HG03103 (cell line): ENCODE measurements at regions not wholly inside any gene's neighbourhood (a gene's known extent, or its start where the extent isn't known, plus 50 kb on each side); places are given as distances from the start of the nearest gene placed in this dataset.

ENCODE experiments used
- ATAC-seq: cut with Tn5 transposase; IDR thresholded peaks from one replicate; pipeline ENCODE4 v1.9.1; 2021; ENCODE audit warnings: low read depth; ENCODE audit not compliant: unreplicated experiment

DNA sequence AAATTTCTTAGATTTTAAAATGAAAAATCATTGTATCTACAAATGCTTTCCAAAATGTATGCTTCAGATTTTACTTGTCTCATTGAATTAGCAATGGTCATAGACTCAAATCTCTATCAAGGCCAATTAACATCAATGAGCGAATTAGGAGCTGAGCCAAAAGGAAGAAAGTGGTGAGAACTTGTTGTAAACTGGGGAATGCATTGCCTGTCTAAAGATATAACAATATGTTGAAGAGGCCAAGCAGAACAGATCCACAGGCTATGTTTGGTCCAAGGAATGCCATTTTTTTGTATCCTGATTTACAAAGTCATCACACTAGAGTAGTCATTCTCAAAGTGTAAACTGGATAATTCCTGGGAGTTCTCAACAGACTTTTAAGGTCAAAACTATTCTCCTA is 370.7 kb downstream of the GJA1 start:
- ATAC-seq: no peak

DNA sequence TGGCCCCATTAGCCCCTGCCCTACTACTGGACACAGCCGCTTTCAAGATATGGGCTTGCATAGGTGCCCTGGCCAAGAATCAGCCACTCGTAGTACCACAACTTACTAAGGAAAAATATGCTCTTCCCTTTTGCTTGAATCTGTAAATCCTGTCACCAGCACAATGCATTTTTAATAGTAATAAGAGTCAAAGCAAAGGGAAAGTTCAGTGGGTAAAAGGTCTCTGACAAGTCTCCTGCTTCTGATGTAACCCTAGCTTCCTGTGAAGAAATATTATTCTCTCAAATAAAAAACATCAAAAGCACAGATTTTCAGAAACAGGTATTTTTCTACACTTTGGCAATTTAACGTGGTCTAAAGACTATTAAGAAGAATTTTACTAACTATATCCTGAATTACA is 373.8 kb downstream of the GJA1 start:
- no peak for ATAC-seq

DNA sequence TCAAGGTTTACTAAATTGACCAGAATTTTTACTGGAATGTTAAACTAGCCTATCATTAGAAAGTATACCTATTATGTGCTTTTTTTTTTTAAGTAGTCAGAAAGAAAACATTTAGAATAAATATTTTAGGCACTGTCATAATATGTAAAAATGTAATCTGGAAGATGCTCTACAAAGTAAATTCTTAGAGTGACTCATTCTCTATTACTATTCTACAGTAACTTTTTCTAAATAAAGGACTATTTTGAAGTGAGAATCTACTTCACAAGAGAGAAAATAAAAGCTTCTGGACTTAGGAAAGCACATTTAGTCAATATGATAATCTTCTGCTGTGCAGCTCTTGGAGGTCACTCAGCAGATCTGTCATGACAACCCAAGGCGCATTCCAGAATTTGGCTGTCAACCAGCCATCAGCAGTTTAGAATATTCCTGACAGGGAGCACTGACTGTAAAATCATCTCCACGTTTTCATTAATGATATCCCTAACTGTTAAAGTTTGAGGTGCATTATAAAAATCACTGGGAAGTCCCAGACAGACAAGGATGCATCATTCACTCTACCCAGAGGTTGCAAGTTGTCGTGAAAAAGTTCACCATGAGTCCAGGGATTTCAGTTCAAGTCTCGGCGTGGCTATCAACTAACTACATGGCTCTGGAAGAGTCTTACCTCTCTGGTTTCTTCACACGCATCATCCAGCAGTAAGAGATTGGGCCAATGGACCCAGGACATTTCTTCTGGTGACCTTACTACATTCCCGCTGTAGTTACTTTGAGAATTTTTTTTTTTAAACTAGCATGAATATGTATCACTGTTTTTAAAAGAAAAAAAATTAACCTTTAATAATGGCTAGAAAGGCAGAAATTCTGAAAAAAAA is 374.9 kb downstream of the GJA1 start:
- ATAC-seq: no peak

DNA sequence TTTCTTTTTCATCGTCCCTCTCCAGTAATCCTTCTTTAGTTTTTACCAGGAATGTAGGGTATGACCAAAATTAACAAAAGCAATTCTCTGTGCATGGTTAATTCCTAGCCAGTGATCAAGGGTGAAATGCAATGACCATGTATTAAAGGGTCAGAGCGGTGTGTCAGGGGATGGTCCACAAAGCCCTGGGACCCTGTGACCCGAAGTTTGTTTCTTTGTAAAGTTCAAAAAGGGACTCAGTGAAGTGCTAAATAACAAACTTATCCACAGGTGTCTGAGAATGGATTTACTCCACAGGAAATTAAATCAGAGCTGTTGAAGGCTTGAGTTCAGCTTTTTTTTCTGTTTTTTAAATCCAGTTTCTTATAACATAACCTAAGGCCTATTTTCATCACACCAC is 375.7 kb downstream of the GJA1 start:
- ATAC-seq: no peak

DNA sequence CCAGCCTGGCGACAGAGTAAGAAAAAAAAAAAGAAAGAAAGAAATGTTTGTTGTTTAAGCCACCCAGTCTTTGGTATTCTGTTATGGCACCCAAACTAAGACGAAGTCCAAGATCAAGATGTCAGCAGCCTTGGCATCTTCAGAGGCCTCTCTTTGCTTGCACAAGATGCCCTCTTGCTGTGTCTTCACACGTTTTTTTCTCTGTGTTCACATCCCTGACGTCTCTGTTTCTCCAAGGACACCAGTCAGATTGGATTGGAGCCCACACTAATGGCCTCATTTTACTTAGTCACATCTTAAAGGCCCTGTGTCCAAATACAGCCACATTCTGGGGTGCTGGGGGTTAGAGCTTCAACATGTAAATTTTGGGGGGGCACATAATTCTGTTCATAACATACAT is 380.9 kb downstream of the GJA1 start:
- ATAC-seq: no peak

DNA sequence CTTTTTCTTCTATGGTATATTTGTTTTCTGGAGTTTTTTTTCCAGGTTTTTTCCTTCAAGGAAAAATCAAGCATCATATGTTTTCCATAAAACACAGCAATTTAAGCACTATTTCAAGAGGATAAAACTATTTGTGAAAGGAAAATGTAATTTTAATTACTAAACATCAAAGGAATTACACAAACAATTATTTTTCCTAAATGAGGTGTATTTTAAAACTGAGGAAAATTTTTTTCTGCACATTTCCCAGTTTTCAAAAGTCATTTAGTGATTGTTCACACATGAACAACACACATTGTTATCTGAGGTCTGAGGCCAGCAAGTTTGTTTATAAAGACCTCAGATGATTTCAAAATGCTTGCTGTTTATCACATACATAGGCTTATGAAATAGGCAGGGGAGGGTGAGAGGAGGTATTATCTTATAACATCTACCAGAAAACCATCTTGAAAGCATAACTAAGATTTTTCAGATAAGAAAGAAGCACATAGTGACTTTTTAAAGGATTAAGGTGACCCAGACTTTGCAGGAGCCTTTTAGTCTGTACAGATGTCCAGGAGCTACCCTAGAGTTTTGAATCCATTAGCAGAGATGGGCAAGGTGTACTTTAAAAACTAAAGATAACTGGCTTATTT is 381.6 kb downstream of the GJA1 start:
- no peak for ATAC-seq

DNA sequence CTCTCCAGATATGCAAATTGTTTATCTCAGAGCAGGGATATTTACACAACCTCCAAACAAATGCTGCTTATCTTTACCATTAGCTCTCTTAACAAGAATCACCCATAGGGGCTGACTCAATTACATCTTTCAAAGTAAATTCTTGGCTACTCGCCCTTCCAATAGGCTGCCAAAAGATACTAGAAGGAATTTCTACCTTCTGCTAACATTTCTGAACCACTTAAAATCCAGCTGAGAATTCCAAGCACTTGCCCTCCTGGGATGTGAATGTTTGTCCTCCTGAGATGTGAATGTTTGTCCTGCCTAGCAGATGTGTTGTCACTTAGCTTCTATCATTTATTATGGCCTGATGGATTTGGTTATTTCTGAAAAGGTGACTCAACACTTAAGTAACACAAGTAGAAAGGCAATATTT is 388.0 kb downstream of the GJA1 start:
- ATAC-seq: no peak

DNA sequence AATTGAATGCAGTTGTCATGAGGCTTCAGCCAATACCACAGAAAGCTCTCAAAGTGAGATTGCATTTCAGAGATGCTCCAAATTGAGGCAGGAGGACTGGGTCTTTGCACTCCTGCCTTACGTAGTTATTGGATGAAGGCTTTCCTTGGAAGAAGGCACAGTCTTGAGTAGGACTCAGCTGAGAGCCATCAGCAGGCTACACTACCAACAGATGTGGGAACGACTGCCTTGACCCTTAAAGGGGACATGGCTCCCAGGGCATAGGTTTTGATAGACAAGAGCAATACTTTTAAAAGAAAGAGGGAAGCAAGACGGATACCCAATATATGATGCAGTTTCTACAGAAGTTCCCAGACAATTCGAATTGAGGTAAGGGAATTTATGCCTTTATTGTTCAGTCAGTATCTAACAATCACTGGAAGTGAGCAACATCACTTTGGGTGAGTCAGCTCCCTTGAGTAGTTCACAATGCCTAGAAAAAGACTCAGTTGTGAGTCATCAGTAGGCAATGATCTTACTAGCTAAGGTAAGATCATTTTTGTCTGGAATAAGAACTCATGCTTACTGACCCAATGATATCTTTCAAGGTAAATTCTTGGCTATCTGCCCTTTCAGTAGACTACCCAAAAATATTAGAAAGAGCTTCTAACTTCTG is 390.8 kb downstream of the GJA1 start:
- no peak for ATAC-seq

DNA sequence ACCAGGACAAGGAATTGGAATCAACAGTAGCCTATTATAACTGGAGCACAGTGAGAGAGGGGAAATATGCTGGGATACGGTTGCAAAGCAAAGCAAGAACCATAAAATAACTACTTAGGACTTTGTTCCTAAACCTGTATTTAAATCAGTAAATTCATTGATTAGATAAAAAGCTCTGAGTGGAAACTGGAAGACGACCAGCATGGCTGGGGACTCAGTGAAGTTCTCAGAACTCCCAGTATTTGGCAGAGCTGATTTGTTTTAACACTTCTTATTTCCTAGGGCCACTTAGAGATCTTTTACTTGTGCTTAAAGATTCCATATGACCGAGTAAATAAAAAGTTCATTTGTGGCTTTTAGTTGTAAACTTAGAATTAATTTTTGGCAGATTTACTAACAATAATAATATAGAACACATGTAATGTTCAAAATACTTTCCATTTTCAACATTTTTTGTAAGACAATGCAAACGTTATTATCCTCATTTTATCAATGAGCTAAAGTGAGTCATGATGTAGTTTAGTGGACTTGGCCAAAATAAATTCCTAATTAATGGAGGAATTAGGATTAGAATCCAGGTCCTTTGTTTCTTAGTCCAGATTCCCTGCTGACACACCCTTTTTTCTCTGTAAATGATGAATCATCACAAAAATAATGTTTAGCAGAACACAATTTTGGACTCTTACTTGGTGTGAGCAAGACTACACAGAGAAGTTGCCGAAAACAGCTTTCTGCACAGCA is 392.9 kb downstream of the GJA1 start:
- no peak for ATAC-seq

DNA sequence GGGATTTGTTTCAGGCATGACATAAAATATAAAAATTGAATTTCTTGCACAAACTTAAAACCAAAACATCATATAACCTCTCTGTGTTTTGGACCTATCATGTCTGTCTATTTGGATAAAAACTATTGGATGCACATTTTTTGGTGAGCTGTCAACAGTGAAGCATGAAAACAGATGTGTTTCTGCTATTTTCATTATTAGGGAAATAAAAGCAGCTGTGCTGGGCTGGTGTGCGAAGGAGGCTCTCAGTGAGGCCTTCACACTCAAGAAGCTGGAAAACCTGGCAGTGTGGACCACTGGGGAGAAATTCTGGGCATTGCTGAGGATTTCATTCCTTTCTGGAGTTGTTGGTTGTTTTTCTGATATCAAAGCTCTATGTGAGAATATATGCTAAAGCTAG is 395.3 kb downstream of the GJA1 start:
- ATAC-seq: no peak

DNA sequence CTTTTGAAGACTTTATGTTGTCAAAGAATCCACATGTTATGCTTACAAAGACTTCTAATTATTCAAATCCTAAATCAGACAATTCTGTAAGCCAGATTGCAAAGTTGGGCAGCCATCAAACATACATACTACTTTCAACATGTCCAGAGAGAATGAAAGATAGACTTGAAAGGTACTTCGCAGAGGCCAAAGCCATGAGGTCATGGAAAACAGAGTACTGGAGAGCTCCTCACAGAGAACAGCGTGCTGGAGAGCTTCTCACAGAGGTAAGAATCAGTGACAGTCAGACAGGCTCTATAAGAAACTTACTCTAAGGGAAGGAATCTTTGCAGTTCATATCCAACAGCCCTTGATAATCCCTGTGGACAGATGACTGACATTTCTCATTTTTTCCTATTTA is 400.2 kb downstream of the GJA1 start:
- ATAC-seq: no peak

DNA sequence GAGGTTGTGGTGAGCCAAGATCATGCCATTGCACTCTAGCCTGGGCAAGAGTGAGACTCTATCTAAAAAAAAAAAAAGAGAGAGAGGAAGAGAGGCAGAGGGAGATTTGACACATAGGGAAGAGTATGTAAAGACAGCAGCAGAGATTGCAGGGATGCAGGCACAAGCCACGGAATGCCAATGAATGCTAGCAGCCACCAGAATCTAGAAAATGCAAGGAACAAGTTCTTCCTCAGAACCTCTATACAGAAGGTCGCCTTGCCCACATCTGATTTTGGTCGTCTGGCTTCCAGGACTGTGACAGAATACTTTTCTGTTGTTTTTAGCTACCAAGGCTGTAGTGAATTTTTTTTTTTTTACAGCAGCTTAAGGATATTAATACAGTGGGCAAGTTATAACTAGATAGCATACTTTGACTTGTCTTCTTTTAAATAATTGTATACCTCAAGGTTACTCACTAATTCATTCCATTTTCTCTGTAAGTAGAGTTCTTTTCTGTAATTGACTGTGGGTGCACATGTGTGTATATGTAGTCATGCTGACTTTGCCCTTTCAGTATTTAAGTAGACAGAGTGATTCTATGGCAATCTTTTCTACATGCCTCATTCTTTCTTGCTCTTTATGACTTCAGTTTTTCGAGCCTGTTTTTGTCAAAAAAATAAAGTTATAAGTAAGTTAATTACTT is 402.2 kb downstream of the GJA1 start:
- ATAC-seq: no peak

DNA sequence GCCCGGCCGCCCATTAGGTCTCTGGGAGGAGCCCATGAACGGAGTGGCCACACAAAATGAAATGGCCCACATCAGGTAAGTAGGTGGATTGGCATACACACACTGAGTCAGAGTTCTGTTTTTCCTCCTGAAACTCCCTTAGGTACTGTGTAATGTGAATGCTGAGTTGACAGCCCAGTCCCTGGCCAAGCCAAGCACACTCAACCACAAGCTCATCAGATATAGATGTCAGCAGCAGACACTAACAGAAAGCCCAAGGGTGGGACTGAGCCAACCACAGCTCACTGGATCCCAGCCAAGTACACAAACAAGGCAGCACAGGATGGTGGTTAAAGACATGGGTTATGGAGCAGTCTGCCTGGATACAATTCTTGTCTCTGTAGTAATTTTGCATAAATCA is 403.4 kb downstream of the GJA1 start:
- ATAC-seq: no peak

DNA sequence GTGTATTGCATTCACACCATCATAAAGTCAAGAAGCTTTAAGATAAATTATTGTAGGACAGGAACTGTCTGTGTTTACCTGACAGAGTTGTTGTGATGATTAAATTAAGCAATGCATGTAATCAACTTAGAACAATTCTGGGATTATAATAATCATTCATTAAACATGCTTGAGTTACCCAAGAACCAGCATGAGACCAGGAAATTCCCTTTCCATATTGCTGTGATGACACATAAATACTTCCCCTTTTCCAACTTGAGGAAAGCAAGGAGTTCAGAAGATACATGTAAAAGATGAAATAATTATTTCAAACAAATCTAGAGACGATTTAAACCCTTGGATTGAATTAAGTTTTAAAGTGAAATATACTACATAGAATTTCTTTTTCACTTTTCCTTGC is 404.4 kb downstream of the GJA1 start:
- ATAC-seq: no peak

DNA sequence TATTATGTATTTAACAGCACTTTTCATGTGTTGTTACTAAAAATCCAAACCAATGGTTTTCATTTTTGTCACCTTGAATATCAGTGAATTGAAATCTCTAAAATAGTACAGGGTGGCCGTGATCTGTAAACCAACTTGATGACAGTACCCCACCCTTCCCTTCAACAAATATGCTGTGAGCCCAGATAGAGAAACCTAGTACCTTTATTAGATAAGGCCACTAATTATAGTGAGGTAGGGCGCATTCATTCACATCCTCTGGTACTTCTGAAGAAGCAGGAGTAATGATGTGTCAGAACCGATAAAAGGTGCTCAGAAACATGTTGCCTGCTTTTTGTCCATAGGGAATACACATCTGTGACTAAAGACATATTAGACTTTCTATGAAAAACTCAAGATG is 409.5 kb downstream of the GJA1 start:
- ATAC-seq: no peak

DNA sequence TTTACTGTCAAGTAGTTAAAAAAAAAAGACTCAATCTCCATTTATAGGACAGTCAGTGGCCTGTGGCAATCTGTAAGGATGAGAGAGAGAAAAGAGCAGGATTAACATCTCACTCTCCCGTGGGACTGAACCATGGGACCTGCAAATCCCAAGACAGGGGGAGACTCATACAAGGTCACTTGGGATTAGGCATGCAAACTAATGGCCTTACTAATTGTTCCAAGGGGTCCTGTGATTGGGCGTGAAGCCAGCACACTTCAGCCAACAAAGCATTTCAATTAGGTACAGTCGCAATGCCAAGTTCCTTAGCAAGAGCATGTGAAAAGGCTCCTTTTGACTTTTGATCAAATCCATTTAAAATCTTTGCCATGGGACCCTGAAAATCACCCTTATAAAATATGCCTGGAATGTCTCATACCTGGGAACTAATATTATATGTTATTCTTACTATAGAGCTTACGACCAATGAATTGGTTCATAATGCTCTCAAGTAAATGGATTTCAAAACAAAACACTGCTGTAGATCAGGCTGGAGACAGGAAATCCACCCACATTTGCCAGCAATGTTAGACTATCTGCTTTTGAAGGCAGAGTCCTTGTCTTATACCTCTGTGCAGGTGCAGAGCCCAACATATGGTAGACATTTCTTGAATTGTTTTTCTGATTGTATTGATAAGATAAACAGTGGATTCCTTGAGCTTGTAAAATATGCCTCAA is 412.5 kb downstream of the GJA1 start:
- ATAC-seq: no peak

DNA sequence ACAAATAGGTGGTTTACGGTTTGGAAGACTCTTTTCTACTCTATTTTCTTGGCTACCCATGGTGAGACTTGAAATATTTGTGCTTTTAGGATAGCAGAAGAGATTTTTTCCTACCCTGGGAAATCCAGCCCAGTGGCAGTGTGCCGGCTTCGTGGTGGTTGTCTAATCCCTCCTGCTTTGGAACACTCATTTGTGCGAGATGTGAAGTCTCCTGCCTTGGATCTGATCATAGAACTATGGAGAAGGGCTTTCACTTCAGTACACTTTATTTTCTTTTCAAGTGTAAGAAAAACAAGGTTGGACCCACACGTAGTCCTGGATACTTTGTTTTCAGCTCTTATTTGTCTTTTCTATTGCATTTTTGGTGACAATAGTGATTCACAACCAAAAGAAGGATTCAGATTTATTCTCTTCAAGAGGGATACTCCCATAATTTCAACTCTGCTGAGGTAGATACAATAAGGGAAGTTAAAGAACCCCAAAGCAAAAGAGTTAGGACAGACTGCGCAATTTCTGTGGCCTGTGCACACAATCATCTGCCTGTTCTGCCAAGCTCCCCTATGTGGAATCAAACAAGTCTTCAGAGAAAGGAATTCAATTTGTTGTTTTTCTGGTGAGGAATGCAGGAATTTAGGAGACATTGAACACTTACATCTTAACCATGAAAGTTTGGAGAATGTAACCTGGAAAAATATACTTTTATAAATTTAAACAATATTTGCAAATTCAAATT is 413.2 kb downstream of the GJA1 start:
- ATAC-seq: no peak

DNA sequence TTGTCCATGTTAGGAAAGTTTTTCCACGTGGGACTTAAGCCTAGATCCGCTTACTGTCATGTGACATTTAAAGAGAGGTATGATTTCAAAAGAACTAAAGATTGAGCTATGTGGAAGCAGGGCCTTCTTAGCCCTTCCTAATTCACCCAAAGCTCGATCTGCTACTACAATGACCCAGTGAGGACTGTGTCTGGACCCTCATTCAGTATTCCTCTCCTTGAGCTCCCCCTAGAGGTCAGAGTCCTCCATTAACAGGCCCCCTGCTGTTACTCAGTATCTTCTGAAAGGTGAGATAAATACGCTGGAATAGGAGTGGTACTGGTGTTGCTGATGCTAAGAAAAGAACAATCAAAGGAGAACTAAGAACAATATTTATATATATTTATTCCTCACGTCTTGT is 414.0 kb downstream of the GJA1 start:
- ATAC-seq: peak; percentile 94

DNA sequence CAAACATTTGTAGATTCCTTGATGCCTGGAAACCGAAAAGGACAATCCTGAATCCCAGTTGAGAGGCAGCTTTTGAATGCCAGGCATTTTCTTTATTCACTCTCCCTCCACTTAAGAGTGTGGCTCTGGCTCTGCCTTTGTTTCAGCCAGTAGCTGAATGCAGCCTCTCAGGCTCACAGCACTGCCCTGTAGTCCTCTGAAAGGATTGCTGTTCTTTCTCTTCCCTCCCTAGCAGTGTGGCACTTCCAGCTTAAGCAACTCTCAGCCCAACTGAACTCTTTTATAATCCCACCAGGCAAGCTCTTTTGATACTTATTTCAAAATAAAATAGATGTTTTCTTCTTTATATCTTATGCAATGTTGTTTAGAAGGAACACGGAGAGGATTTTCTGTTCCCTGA is 415.6 kb downstream of the GJA1 start:
- no peak for ATAC-seq
